SK-N-SH (cell line): ENCODE measurements at regions not wholly inside any gene's neighbourhood (a gene's known extent, or its start where the extent isn't known, plus 50 kb on each side); places are given as distances from the start of the nearest gene placed in this dataset.
"Not testable (repeated sequence)": the region's sequence is repeated elsewhere in the genome, so short reads cannot be mapped to it uniquely, and the experiment has no call there.

Experiments
- CTCF ChIP-seq: fragments of 200-600 bp; sonication (generic); IDR thresholded peaks from 2 replicates; pipeline ENCODE4 v1.6.1; 2017; ENCODE audit warnings: antibody characterized with exemption, mild to moderate bottlenecking, moderate library complexity
- EP300 ChIP-seq, 2 experiments: IDR thresholded peaks; 2 replicates each; pipeline versions ENCODE4 v1.4.0 to v1.6.1; 2012; ENCODE audit warnings: borderline replicate concordance in 1 of 2, low read depth in 1 of 2, low read length in 1 of 2
- EZH2phosphoT487 ChIP-seq: fragments of 200-600 bp; sonication (generic); IDR thresholded peaks from 2 replicates; pipeline ENCODE4 v1.6.1; 2017; ENCODE audit warnings: low read depth, mixed run types, mild to moderate bottlenecking, antibody characterized with exemption, moderate library complexity, borderline replicate concordance
- MEF2A ChIP-seq: IDR thresholded peaks from 2 replicates; pipeline ENCODE4 v1.4.0; 2012; ENCODE audit warnings: low read depth, borderline replicate concordance
- MXI1 ChIP-seq: IDR thresholded peaks from 2 replicates; pipeline ENCODE4 v1.6.1; 2012; ENCODE audit warnings: mild to moderate bottlenecking, low read depth, low read length, improper control_type of control experiment
- POLR2AphosphoS5 ChIP-seq: IDR thresholded peaks from 2 replicates; pipeline ENCODE4 v1.6.1; 2012; ENCODE audit warnings: low read depth, low read length
- RCOR1 ChIP-seq: fragments of 150-350 bp; IDR thresholded peaks from 2 replicates; pipeline ENCODE4 v1.6.1; 2017; ENCODE audit warnings: antibody characterized with exemption, low read length
- REST ChIP-seq: IDR thresholded peaks from 2 replicates; pipeline ENCODE4 v1.6.1; 2012; ENCODE audit warnings: mild to moderate bottlenecking, low read depth, low read length, moderate library complexity
- SIN3A ChIP-seq: IDR thresholded peaks from 2 replicates; pipeline ENCODE4 v1.6.1; 2012; ENCODE audit warnings: low read depth, mild to moderate bottlenecking, low read length, moderate library complexity, borderline replicate concordance
- SMC3 ChIP-seq: IDR thresholded peaks from 2 replicates; pipeline ENCODE4 v1.6.1; 2012; ENCODE audit warnings: low read depth, low read length, improper control_type of control experiment
- TF ChIP-seq, protein P1 (sequence below): IDR thresholded peaks from 2 replicates; pipeline ENCODE4 v1.4.0; 2012; ENCODE audit warnings: low read depth, borderline replicate concordance

DNA sequence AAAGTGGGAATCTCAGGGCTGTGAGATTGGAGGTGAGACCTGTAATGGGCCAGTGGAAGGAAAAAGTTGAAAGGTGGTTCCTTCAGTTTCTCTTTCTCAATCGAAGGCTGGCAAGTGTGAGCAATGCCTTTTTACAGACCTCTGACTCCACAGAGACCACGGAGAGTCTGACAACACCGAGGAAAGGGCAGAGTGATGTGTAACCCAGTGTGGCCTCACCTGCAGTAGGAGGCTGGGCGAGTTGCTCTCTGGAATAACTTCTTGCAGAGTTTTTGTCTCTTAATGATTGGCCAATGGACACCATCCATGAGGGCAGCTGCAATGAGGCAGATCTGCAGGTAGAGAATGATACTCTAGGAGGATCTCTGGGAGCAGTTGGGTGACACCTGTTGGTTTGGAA lies 115.8 kb downstream of the CRYBB2 start:
- TF ChIP-seq CTCF; EP300 (IDR thresholded peaks at IDR 0.05; ENCODE audit: borderline replicate concordance in 1 of 2, low read depth in 1 of 2, low read length in 1 of 2); RCOR1; REST; POLR2AphosphoS5; SIN3A; SMC3; EZH2phosphoT487; MEF2A; MXI1: not testable (repeated sequence)
- TF ChIP-seq, protein P1, sequence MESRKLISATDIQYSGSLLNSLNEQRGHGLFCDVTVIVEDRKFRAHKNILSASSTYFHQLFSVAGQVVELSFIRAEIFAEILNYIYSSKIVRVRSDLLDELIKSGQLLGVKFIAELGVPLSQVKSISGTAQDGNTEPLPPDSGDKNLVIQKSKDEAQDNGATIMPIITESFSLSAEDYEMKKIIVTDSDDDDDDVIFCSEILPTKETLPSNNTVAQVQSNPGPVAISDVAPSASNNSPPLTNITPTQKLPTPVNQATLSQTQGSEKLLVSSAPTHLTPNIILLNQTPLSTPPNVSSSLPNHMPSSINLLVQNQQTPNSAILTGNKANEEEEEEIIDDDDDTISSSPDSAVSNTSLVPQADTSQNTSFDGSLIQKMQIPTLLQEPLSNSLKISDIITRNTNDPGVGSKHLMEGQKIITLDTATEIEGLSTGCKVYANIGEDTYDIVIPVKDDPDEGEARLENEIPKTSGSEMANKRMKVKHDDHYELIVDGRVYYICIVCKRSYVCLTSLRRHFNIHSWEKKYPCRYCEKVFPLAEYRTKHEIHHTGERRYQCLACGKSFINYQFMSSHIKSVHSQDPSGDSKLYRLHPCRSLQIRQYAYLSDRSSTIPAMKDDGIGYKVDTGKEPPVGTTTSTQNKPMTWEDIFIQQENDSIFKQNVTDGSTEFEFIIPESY = not testable (repeated sequence)
